D721Med (cell line): ENCODE measurements at regions not wholly inside any gene's neighbourhood (a gene's known extent, or its start where the extent isn't known, plus 50 kb on each side); places are given as distances from the start of the nearest gene placed in this dataset.
A peak's percentile ranks its signal among the peaks of the same experiment; 100 is the strongest.

ENCODE experiments used
- DNase-seq: peaks from one replicate; pipeline ENCODE4 v3.0.0; 2011; ENCODE audit warnings: low spot score; ENCODE audit not compliant: insufficient read length
- FAIRE-seq: peaks from 2 replicates; lab custom pipeline; 2011; peaks lifted over from hg19 to GRCh38; lab: Jason Lieb, UNC
- CTCF ChIP-seq: IDR thresholded peaks from 2 replicates; pipeline ENCODE4 v1.5.1; 2012; ENCODE audit warnings: mild to moderate bottlenecking, control low read depth; ENCODE audit not compliant: insufficient read depth; ENCODE audit errors: missing control alignments

- no peak for DNase-seq
- no peak for TF ChIP-seq CTCF
- FAIRE-seq = no peak
Observed at GRCh38 chr5:155732587-155733376, 594.2 kb upstream of the SGCD start.

DNA sequence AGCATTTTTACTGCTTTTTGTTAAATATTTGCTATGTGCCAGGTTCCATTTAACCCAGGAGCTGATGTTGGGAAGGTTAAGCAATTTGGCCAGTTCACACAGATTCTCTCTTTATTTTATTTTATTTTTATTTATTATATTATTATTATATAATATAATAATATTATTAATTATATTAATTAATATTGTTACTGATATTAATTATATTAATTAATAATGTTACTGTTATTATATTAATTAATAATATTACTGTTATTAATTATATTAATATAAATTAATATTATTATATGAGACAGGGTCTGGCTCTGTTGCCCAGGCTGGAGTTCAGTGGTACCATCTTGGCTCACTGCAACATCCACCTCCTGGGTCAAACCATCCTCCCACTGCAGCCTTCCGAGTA, 593.0 kb upstream of the SGCD start:
- no peak for FAIRE-seq
- no peak for TF ChIP-seq CTCF
- DNase-seq = no peak

DNA sequence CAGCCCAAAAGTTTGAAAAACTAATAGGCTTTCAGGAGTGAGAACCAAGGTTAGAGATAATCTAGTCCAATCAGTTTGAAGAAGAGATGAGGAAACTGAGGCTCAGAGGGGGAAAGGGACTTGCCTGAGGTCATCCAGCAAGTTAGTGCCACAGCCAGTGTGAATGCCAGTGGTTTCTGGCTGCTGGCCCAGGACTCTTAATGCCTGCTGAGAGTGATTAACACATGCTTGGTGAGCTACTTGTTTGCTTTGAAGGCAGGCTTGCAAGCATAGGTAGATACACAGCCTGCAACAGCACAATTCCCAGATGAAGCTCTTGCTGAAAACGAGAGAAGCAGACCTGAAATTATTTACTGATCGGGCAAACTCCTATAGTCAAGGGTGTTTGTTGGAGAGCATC, 591.6 kb upstream of the SGCD start:
- no peak for DNase-seq
- TF ChIP-seq CTCF = no peak
- no peak for FAIRE-seq

DNA sequence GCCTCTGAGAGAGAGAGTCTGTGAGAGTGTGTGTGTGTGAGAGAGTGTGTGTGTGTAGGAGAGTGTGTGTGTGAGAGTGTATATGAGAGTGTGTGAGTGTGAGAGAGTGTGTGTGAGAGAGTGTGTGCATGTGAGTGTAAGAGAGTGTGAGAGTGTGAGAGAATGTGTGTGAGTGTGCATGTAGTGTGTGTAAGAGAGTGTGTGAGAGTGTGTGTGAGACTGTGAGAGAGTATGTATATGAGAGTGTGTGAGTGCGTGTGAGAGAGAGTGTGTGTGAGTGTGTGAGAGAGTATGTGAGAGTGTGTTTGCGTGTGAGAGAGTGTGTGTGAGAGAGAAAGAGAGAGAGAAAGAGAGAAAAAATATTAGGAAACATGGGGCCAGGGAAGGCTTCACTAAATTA, 588.3 kb upstream of the SGCD start:
- DNase-seq (no peak), FAIRE-seq (no peak)
- TF ChIP-seq CTCF = no peak

DNA sequence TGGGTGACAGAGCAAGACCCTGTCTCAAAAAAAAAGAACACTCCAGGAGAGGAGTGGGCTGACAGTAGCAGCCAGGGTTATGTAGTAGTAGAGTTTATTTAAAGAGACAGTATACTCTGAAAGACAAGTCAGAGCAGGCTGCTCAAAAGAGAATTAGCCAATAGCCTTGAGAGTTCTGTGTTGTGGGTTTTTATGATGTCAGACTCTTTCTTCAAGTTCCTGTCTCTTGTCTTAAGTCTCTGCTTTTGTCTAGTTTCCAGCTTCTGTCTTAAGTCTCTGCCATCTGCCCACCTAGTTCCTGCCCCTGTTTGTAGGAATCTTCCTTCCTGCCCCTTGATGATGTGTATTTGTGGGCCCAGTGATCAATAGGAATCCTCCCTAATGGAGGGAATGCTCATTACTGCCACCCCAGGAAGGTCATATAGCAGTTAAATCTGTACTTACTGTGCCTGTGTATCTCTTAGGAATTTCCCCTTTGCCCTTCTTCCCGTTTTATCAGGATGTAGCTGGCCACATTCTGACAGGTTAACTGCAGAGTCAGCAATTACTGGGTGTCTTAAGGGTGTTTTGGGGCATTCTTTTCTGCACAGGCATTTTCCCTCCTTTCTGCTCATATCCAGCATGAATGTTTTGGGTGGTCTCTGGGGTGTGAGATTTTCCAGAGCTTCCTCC, 580.5 kb upstream of the SGCD start:
- DNase-seq (no peak), FAIRE-seq (no peak)
- TF ChIP-seq CTCF = peak; percentile 1

DNA sequence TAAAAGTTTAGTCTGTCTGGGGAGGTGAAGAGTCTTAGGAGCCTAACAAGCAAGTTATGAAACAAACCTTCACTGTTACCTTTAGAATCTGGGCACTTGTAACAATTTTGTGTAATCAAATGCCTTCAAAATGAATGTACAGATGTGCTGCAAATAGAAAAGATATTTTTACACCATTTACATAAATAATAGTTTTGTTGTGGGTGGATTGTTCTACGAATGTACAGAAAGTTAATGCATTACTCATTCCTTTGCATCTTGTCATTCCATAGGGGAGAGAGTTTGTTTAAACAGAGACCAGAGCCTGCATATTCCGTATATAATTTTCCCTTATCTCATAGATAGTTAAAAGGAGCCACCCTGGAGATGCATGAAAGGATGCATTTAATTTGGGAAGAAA, 576.9 kb upstream of the SGCD start:
- DNase-seq = no peak
- no peak for TF ChIP-seq CTCF
- FAIRE-seq = no peak

DNA sequence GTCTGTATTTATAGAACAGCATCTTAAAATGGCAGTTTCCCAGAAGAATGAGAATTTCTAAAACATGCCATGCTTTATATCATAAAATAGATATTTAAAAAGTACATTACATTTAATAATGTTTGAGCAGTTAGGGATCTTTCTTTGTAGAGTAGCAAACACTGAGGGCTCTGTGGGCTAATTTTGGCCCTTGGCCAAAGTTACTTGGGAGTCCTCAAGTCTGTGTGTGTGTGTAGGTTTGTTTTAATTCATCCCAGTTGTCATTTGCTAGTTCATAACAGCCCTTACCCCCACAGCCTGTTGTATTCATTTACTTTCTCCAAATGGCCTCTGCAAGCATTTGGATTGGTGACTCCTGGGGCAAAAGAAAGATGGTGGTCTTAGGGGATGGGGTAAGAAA, 576.4 kb upstream of the SGCD start:
- no peak for DNase-seq
- no peak for FAIRE-seq
- TF ChIP-seq CTCF = no peak
